C4-2B (cell line): ENCODE measurements at regions not wholly inside any gene's neighbourhood (a gene's known extent, or its start where the extent isn't known, plus 50 kb on each side); places are given as distances from the start of the nearest gene placed in this dataset.

Experiments used
- ZFX ChIP-seq: fragments of 450-650 bp; IDR thresholded peaks from 2 replicates; pipeline ENCODE4 v1.6.1; 2017
- TF ChIP-seq, protein P1 (sequence below): fragments of 450-650 bp; conservative IDR thresholded peaks from 2 replicates; pipeline ENCODE4 v1.5.1; 2017; ENCODE audit warnings: mild to moderate bottlenecking

DNA sequence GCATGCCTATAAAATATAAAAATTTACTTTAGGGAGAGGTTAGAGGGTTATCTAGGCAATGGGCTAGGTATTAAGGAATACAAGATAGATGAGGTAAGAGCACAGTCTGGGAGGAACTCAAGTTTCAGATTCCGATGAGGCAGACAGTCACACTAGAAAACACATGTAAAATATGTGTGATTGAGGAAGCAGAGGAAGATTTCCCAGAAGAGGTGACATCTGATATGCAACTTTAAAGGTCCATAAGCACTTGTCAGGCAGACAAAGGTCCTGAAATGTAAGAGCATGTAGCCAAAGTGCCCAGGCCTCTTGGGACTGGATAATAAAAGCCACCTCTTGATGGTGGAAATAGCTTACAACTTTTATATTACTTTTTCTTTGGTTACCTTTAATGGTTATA is 81.1 kb upstream of the AADAT start:
- TF ChIP-seq, protein P1, sequence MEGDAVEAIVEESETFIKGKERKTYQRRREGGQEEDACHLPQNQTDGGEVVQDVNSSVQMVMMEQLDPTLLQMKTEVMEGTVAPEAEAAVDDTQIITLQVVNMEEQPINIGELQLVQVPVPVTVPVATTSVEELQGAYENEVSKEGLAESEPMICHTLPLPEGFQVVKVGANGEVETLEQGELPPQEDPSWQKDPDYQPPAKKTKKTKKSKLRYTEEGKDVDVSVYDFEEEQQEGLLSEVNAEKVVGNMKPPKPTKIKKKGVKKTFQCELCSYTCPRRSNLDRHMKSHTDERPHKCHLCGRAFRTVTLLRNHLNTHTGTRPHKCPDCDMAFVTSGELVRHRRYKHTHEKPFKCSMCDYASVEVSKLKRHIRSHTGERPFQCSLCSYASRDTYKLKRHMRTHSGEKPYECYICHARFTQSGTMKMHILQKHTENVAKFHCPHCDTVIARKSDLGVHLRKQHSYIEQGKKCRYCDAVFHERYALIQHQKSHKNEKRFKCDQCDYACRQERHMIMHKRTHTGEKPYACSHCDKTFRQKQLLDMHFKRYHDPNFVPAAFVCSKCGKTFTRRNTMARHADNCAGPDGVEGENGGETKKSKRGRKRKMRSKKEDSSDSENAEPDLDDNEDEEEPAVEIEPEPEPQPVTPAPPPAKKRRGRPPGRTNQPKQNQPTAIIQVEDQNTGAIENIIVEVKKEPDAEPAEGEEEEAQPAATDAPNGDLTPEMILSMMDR: no peak
- TF ChIP-seq ZFX: no peak
